HepG2 (cell line): ENCODE measurements at regions not wholly inside any gene's neighbourhood (a gene's known extent, or its start where the extent isn't known, plus 50 kb on each side); places are given as distances from the start of the nearest gene placed in this dataset.

ENCODE experiments used
- ATAC-seq: fragments of 200-7000 bp; cut with Tn5 transposase; 3 replicates; pipeline ENCODE4 v1.9.1; 2020; ENCODE audit warnings: mild to moderate bottlenecking, moderate library complexity
- BruUV-seq: library from RNA; stranded (reverse); fragments of 400-500 nt; replicated peaks from 2 replicates; lab custom pipeline; 2021; lab: Mats Ljungman, UMichigan
- CTCF ChIA-PET: fragments of 300-600 bp; formaldehyde crosslinking; extraction: SDS; loops from one replicate; lab custom pipeline; 2021; ENCODE audit warnings: low total read pairs, inconsistent platforms, low intra/inter-chr PET ratio; lab: Yijun Ruan, JAX
- POLR2A ChIA-PET: fragments of 350-600 bp; sonication (Branson Sonifier 250); formaldehyde crosslinking; loops from one replicate; lab custom pipeline; 2020; ENCODE audit warnings: antibody characterized with exemption, inconsistent platforms; lab: Yijun Ruan, JAX
- DNase-seq: peaks from one replicate; pipeline ENCODE4 v3.0.0-alpha.2; 2015; ENCODE audit warnings: low spot score
- FAIRE-seq: peaks from 3 replicates; lab custom pipeline; 2011; peaks lifted over from hg19 to GRCh38; lab: Jason Lieb, UNC
- H2AFZ ChIP-seq: one replicate; pipeline ENCODE4 v1.6.1; 2011; ENCODE audit warnings: low read length, inconsistent platforms
- H3K27ac ChIP-seq: fragments of 300-600 bp; 3 replicates; pipeline ENCODE4 v1.8.0; 2011; ENCODE audit warnings: mixed run types, mild to moderate bottlenecking, mixed read lengths, low read length, inconsistent platforms; ENCODE audit not compliant: insufficient read depth; ENCODE audit errors: extremely low read length
- H3K27me3 ChIP-seq, 2 experiments: fragments of 200-600 bp in 1 of 2; 2 replicates in 1 of 2; 3 replicates in 1 of 2; pipeline versions ENCODE4 v1.6.0 to v1.8.0; 2011; ENCODE audit warnings: low read length in 2 of 2, mild to moderate bottlenecking in 2 of 2, moderate library complexity in 2 of 2, inconsistent platforms in 1 of 2; ENCODE audit not compliant: insufficient read depth in 2 of 2, control insufficient read depth in 1 of 2
- H3K36me3 ChIP-seq, 2 experiments: fragments of 200-600 bp in 1 of 2; replicated peaks in 1 of 2; 2 replicates in 1 of 2; 3 replicates in 1 of 2; pipeline versions ENCODE4 v1.5.1 to v1.8.0; 2011; ENCODE audit warnings: low read length in 2 of 2, inconsistent platforms in 1 of 2; ENCODE audit not compliant: insufficient read depth in 2 of 2, control insufficient read depth in 1 of 2
- H3K4me1 ChIP-seq: 2 replicates; pipeline ENCODE4 v1.5.1; 2012; ENCODE audit warnings: low read length, inconsistent platforms; ENCODE audit not compliant: insufficient read depth
- H3K4me2 ChIP-seq: 2 replicates; pipeline ENCODE4 v1.6.0; 2011; ENCODE audit warnings: low read depth, low read length, inconsistent platforms
- H3K4me3 ChIP-seq, 3 experiments: fragments of 200-600 bp in 1 of 3; sonication (generic), shearing (Covaris generic) in 1 of 3; replicated peaks in 1 of 3; 2 replicates each; pipeline ENCODE4 v1.5.1; 2011 to 2016; ENCODE audit warnings: low read length in 3 of 3, inconsistent platforms in 2 of 3, low read depth in 2 of 3, mild to moderate bottlenecking in 2 of 3, control low read depth in 1 of 3, mixed read lengths in 1 of 3; ENCODE audit not compliant: insufficient read depth in 1 of 3
- H3K79me2 ChIP-seq: one replicate; pipeline ENCODE4 v1.6.1; 2011; ENCODE audit warnings: low read length, inconsistent platforms; ENCODE audit not compliant: insufficient read depth
- H3K9ac ChIP-seq: 2 replicates; pipeline ENCODE4 v1.6.0; 2011; ENCODE audit warnings: mild to moderate bottlenecking, low read depth, low read length, inconsistent platforms; ENCODE audit not compliant: insufficient read depth
- H3K9me3 ChIP-seq: 2 replicates; pipeline ENCODE4 v1.5.1; 2012; ENCODE audit warnings: mild to moderate bottlenecking, low read length
- H4K20me1 ChIP-seq: 2 replicates; pipeline ENCODE4 v1.6.0; 2011; ENCODE audit warnings: inconsistent platforms, mild to moderate bottlenecking, low read length, moderate library complexity; ENCODE audit not compliant: insufficient read depth
- ATRX ChIP-seq: sonication (generic); formaldehyde crosslinking; IDR thresholded peaks from 2 replicates; pipeline ENCODE4 v1.4.0; 2020; ENCODE audit warnings: missing genetic modification reagents, borderline replicate concordance
- BHLHE40 ChIP-seq: IDR thresholded peaks from 2 replicates; pipeline ENCODE4 v1.6.1; 2011; ENCODE audit warnings: low read length, improper control_type of control experiment
- HOXA9 ChIP-seq: sonication (generic); formaldehyde crosslinking; IDR thresholded peaks from 2 replicates; pipeline ENCODE4 v1.8.1; 2022; ENCODE audit warnings: missing genetic modification reagents, mild to moderate bottlenecking, moderate library complexity, borderline replicate concordance
- PRDM4 ChIP-seq: sonication (generic); formaldehyde crosslinking; IDR thresholded peaks from 2 replicates; pipeline ENCODE4 v1.9.0; 2021; ENCODE audit warnings: missing genetic modification reagents, borderline replicate concordance
- ZFP1 ChIP-seq: IDR thresholded peaks from 2 replicates; pipeline ENCODE4 v1.6.1; 2016
- ZNF101 ChIP-seq: sonication (generic); formaldehyde crosslinking; IDR thresholded peaks from 2 replicates; pipeline ENCODE4 v1.4.0; 2020; ENCODE audit warnings: mild to moderate bottlenecking, low read depth, missing genetic modification reagents, borderline replicate concordance
- ZNF12 ChIP-seq: sonication (generic); formaldehyde crosslinking; IDR thresholded peaks from 2 replicates; pipeline ENCODE4 v1.5.0; 2020; ENCODE audit warnings: missing genetic modification reagents
- WGBS: methylation state at CpG from one replicate; pipeline ENCODE4 v1.1.6; 2017; ENCODE audit warnings: low lambda C conversion rate; 5-methylcytosine and 5-hydroxymethylcytosine counted together
- in situ Hi-C: cut with HindIII; loops from 2 replicates; pipeline ENCODE4 v1.10.0; 2017; ENCODE audit warnings: low pct_unique_long_range_greater_than_20kb; ENCODE audit not compliant: extremely low pct_ligation_motif_present
- intact Hi-C: fragments of 100-400 bp; cut with micrococcal nuclease; formaldehyde crosslinking; loops from one replicate; pipeline ENCODE4 v1.10.0; 2022; ENCODE audit not compliant: unreplicated experiment
- TF ChIP-seq, protein P1 (sequence below): sonication (generic); formaldehyde crosslinking; IDR thresholded peaks from 2 replicates; pipeline ENCODE4 v1.4.0; 2020; ENCODE audit warnings: missing genetic modification reagents

DNA sequence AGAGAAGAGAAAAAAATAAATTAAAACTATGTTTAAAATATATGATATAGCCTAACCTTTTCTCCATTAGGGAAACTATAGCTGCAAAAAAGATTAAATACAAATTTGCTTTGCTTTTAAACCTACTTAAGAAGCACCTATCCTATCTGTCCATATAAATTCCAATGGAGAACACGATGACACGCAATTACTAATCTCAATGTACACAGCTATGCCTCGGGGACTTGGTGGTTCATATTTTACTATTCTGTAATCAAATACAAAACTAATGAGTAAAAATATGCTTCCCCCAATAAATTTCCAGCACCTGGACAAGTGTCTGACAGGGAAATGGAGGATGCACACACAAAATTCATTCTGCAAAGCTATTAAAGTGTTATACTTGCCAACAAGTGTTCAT is 386.4 kb downstream of the LMO4 start:
- BruUV-seq: no TSS peak
- in situ Hi-C loops: no loop called here

More for the DNA sequence above, 386.4 kb downstream of the LMO4 start:
- Histone ChIP-seq H3K79me2 (no peaks in the 10 kb centered on the region), H3K9me3 (no peaks in the 10 kb centered on the region), H2AFZ (no peak overlapping the region), H3K27me3 (peaks cover 0 to 1% of the 10 kb centered on the region in 2 experiments; a peak in 1 of 5 replicates), H3K4me2 (no peak overlapping the region), H3K9ac (no peak overlapping the region), H4K20me1 (no peaks in the 10 kb centered on the region), H3K36me3 (no peaks in the 10 kb centered on the region), H3K27ac (no peak overlapping the region)
- POLR2A ChIA-PET: no interaction called here
- no peak for ATAC-seq
- intact Hi-C loops: no loop called here
- no peak for FAIRE-seq
- TF ChIP-seq PRDM4 (CRISPR knock-in tag): no peak
- TF ChIP-seq ZNF12: no peak
- no peak for TF ChIP-seq HOXA9
- TF ChIP-seq, protein P1, sequence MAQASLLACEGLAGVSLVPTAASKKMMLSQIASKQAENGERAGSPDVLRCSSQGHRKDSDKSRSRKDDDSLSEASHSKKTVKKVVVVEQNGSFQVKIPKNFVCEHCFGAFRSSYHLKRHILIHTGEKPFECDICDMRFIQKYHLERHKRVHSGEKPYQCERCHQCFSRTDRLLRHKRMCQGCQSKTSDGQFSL (CRISPR knock-in tag): no peak
- no peak for TF ChIP-seq ZFP1
- TF ChIP-seq BHLHE40: no peak
- TF ChIP-seq ZNF101 (CRISPR knock-in tag): no peak
- TF ChIP-seq ATRX (CRISPR knock-in tag): no peak
- TF ChIP-seq, all 625 proteins: peak for 0
- Histone ChIP-seq H3K4me1 (peaks cover 20% of the 10 kb centered on the region), H3K4me3 (no peak overlapping the region)
- DNase-seq: no peak
- WGBS: 51% methylated on average over 3 of the region's 3 CpGs
- CTCF ChIA-PET: no interaction called here
